ENCODE measurements at regions not wholly inside any gene's neighbourhood (a gene's known extent, or its start where the extent isn't known, plus 50 kb on each side); places are given as distances from the start of the nearest gene placed in this dataset.

DNA sequence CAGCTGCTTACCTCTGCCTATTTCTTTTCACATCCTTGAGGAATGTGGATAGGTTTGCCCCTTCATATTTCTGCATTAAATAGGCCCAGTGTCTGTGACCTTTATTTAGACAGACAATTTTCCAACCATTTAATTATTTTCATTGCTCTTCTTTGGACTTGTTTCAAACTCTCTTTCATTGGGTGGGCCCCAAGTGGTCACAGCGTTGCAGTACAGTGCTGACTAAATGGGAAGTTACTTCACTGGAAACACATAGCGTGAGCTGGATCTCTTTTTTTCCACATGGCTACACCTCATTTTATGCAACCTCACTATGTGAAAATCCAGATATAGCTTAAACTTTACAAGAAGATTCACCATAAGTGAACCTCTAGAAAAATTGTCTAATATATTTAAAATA lies 438.9 kb downstream of the ADAMTS20 start:
- peak; percentile 87 for DNase-seq (ENCODE audit: low read depth)
- TF ChIP-seq, protein P1, sequence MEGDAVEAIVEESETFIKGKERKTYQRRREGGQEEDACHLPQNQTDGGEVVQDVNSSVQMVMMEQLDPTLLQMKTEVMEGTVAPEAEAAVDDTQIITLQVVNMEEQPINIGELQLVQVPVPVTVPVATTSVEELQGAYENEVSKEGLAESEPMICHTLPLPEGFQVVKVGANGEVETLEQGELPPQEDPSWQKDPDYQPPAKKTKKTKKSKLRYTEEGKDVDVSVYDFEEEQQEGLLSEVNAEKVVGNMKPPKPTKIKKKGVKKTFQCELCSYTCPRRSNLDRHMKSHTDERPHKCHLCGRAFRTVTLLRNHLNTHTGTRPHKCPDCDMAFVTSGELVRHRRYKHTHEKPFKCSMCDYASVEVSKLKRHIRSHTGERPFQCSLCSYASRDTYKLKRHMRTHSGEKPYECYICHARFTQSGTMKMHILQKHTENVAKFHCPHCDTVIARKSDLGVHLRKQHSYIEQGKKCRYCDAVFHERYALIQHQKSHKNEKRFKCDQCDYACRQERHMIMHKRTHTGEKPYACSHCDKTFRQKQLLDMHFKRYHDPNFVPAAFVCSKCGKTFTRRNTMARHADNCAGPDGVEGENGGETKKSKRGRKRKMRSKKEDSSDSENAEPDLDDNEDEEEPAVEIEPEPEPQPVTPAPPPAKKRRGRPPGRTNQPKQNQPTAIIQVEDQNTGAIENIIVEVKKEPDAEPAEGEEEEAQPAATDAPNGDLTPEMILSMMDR (conservative IDR thresholded peaks at IDR 0.05; ENCODE audit: control insufficient read depth, insufficient read depth, low read depth, low read length): peak; percentile 50
- H3K4me3 ChIP-seq (ENCODE audit: control insufficient read depth, low read depth, low read length): no peak overlapping the region

DNA sequence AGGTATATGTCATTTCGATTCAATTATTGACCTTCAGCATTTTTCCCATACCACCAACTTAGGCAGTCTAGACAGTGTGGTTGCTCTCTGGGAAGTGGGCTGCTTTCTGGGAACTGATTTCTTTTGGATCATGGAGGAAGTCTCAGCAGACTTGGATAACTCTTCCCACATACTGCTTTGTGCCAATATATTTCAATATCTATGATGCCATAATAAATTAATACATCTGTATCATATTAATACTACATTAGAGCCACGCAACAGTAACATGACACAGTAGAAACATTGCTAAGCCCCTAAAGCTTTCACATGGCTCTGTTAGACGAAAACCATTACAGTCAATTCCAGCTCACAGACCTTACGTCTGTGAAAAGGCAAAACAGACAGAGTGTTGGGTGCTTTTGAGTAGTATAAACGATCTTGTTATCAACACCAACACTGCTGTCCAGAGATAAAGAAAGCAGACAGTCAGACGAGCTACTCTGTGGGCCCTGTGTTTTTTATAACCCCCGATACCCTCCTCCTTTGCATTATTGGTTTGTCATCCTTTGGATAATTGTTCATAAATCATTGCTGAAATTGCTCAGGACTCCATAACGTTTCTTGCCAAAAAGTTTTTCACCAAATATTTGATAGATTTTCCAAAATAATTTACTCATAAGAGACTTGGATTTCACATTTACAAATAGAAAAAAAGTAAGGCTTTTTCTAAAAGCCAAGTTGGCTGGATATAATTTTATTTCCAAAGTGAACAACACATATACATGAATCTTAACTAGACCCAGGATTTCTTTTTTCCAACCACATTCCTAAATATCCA lies 439.7 kb downstream of the ADAMTS20 start:
- H3K4me3 ChIP-seq (ENCODE audit: control insufficient read depth, low read depth, low read length): no peak overlapping the region
- TF ChIP-seq, protein P1 (conservative IDR thresholded peaks at IDR 0.05; ENCODE audit: control insufficient read depth, insufficient read depth, low read depth, low read length): no peak
- DNase-seq (ENCODE audit: low read depth): peak; percentile 58

DNA sequence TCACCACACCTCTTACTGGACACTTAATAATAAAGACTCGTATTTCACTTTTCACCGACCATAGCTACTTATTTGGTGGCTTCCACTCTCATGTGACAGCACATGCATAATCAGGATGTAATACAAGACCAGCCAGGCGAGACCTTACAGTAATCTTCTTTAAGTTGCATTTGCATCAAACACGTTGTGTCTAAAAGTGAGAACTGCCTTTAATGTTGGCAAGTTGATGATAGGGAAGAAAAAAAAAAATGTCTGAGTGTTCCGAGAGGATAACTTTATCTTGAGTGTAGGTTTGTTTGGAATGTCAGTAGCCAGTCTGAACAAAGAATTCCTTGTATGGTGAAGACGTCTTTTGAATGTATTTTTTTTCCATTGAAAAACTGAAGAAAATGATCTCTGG lies 440.4 kb downstream of the ADAMTS20 start:
- TF ChIP-seq, protein P1 (conservative IDR thresholded peaks at IDR 0.05; ENCODE audit: control insufficient read depth, insufficient read depth, low read depth, low read length): no peak
- H3K4me3 ChIP-seq (ENCODE audit: control insufficient read depth, low read depth, low read length): no peak overlapping the region
- no peak for DNase-seq (ENCODE audit: low read depth)

DNA sequence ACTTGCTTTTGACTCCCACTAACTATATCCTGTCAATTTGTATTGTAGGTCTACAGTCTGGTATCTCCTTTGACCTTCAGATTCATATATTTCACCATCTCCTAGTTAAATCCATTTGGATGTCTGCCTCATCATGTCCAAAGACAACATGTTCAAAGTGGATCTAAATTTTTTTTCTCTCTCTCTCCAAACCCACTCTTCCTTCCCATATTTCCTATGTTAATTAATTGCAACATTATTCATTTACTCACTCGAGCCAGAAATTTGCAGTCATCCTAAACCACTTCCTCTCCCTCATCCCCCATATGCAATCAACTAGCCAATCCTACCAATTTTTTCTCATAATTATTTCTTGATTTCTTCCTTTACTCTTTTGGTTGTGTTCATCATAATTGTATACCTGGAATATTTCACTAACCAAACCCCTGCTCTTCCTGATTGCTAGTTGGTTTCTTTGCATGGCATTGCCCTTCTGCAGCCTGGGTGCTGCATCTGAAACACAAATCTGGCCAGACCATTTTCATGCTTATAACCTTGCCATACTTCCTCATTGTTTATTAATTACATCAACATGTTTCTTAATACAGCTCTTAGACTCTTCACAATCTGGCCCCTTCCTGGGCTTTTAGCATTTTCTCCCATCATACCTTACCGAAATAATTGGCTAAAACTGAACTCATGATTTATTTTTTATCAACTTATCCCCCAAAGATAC lies 442.2 kb downstream of the ADAMTS20 start:
- no peak overlapping the region for H3K4me3 ChIP-seq (ENCODE audit: control insufficient read depth, low read depth, low read length)
- DNase-seq (ENCODE audit: low read depth): peak; percentile 59
- TF ChIP-seq, protein P1 (conservative IDR thresholded peaks at IDR 0.05; ENCODE audit: control insufficient read depth, insufficient read depth, low read depth, low read length): no peak

DNA sequence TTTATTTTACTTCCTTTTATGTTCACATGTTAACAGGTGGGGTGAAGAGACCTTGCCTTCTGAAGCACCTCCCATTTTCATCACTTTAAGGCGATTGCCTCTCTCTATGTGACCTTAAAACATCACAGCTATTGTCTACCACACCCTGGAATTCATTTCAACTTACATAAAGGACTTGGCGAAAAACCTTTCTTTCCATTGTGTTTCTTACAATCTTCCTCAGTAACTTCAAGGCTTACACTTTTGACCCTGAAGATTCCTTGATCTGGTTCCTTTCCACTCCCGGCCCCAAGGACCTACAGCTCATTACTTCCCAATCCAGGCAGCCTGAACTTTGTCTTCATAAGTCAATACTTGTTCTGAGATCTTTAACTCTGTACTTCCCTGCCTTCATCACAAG lies 443.3 kb downstream of the ADAMTS20 start:
- no peak for DNase-seq (ENCODE audit: low read depth)
- TF ChIP-seq, protein P1 (conservative IDR thresholded peaks at IDR 0.05; ENCODE audit: control insufficient read depth, insufficient read depth, low read depth, low read length): no peak
- no peak overlapping the region for H3K4me3 ChIP-seq (ENCODE audit: control insufficient read depth, low read depth, low read length)

DNA sequence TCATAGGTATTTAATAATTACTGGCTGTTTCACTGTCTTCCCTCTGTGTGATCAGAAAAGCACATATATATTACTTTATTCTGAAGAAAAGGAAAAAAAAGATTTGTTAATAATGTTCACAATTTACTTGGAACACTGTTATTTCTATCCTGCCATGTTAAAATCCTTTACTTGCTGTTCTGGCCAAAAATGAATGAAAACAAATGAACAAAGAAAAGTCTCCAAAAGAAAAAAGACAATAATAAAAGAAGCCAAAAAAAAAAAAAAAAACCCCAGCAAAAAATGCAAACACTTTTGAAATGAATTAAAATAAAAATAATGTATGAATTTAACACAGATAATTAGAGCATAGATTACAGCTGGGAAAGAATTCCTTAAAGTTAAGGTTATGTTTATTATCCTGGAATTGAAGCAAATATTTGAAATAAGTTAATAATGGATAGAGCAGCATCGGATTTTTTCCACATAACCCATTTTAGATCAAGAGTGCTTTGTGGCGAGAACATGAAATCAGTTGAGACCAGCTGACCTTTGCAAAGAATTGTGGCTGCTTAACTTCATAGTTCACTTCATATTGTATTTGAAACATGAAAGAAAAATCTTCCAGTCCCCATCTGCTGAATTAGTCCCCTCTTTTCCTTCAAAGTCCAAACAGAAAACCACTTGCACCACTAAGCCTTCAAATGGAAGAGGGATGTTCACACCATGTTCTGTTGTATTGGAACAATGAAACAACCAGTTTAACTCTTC lies 444.8 kb downstream of the ADAMTS20 start:
- no peak for DNase-seq (ENCODE audit: low read depth)
- no peak overlapping the region for H3K4me3 ChIP-seq (ENCODE audit: control insufficient read depth, low read depth, low read length)
- TF ChIP-seq, protein P1 (conservative IDR thresholded peaks at IDR 0.05; ENCODE audit: control insufficient read depth, insufficient read depth, low read depth, low read length): no peak
